SH-SY5Y (cell line): ENCODE measurements at regions not wholly inside any gene's neighbourhood (a gene's known extent, or its start where the extent isn't known, plus 50 kb on each side); places are given as distances from the start of the nearest gene placed in this dataset.

Experiments
- GATA2 ChIP-seq: IDR thresholded peaks from 2 replicates; pipeline ENCODE4 v1.6.1; 2011; ENCODE audit warnings: mild to moderate bottlenecking, low read depth, low read length
- GATA3 ChIP-seq: IDR thresholded peaks from 2 replicates; pipeline ENCODE4 v1.6.1; 2011; ENCODE audit warnings: low read depth, mild to moderate bottlenecking, low read length, moderate library complexity

DNA sequence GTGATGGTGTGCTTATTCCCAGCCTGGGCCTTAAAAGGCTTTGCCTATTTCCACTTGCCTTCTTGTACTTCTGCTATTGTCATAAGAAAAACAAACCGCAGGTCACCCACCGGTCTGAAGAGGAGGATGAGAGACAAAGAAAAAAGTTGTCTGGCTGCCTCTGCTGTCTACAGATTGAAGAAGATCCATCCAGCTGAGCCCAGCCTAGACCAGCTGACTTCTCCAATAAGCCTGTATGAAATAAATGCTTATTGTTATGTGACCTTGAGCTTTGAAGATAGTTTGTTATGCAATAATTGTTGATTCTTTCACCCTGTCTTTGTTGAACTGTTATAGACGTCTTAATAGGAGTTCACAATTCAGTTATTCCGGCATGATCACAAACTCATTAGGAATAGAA, 223.8 kb upstream of the PRSS16 start:
- TF ChIP-seq GATA2 (no peak), GATA3 (no peak)
